HG02642 (cell line): ENCODE measurements at regions not wholly inside any gene's neighbourhood (a gene's known extent, or its start where the extent isn't known, plus 50 kb on each side); places are given as distances from the start of the nearest gene placed in this dataset.
"Not testable (repeated sequence)": the region's sequence is repeated elsewhere in the genome, so short reads cannot be mapped to it uniquely, and the experiment has no call there.

Experiments
- ATAC-seq: cut with Tn5 transposase; IDR thresholded peaks from one replicate; pipeline ENCODE4 v1.9.1; 2021; ENCODE audit warnings: mild to moderate bottlenecking; ENCODE audit not compliant: unreplicated experiment, poor library complexity

DNA sequence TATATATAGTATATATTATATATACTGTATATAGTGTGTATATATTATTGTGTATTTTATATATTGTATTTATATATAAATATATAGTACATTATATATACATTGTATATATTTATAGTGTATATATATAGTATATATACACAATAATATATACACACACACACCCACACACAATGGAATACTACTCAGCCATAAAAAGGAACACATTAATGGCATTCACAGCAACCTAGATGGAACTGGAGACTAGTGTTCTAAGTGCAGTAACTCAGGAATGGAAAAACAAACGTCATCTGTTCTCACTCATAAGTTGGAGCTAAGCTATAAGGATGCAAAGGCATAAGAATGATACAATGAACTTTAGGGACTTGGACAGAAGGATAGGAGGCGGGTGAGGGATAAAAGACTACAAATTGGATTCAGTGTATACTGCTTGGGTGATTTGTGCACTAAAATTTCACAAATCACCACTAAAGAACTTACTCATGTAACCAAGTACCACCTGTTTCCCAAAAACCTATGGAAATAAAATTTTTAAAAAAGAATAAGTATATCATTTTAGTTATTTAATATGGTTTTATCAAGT lies 201.9 kb upstream of the CDH11 start:
- ATAC-seq = no peak

DNA sequence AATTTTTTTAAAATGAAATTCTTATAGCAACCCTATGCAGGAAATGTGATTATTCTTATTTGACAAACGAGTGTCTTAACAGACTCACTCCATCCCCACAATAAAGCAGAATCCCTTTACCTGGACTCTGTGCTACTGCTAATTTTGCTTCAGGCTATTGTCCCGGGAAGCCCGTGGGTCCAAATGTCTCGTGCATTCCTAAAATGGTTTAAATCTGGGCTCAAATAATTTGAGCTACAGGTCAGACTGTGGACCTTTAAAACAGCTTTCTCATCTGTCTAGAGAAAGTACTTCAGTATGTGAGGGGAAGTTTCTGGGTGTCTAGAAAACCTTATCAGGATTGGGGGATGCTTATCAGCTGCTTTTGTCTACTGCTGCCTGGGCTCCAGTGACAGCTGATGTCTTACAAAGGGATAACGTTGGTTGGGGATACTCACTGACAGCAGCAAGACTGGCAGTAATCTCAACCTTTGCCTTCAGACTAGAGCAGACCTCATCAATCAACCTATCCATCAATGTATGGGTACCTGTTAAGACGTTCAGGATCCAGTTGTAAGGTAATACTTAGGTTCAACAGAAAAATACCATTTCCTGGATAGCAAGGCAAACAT lies 197.9 kb upstream of the CDH11 start:
- no peak for ATAC-seq

DNA sequence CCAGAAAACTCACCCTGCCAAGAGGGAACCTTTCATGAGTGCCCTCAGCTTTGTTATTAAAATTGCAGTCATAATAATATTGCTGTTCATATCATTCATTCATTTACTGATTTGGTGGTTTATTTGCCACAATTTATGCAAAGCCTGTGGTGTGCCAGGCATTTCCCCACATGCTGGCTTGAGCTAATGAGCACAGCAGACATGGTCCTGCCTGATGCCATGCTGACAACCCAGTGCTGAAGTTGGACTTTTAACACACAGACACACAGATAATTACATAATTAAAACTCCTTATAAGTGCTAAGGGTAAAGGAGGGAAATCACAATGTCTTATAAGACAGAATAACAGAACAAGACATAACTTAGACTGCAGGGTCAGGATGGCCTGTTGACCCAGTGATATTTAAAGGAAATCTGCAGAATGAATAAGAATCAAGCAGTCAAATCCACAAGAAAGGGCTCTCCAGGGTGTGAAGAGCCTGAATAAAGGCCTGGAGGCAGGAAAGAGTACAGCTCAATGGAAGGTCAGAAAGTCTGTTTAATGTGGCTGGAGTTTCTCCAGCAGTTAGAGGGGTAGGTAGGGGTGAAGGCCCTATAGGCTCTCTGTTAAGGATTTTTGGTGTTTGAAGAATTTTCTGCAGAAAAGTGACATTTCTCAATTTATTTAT lies 196.9 kb upstream of the CDH11 start:
- ATAC-seq = no peak

DNA sequence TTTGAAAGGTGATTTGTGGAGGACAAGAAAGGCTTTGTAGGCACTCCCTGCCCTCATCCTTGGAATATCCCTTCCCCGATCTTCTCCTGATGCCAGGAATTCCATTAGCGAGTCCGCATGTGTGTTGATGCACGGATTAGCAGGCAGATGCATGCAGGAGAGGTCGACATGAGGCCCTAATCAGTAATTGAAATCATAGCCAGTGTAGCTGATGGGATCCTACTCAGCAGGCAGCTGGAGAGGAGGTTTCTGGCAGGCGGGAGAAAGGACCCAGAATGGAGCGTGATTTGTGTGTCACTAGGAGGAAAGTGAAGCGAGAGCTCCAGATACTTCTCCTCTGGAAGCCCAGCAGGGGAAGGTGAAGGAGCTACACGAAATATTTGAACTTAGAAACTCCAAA lies 196.3 kb upstream of the CDH11 start:
- ATAC-seq = no peak

DNA sequence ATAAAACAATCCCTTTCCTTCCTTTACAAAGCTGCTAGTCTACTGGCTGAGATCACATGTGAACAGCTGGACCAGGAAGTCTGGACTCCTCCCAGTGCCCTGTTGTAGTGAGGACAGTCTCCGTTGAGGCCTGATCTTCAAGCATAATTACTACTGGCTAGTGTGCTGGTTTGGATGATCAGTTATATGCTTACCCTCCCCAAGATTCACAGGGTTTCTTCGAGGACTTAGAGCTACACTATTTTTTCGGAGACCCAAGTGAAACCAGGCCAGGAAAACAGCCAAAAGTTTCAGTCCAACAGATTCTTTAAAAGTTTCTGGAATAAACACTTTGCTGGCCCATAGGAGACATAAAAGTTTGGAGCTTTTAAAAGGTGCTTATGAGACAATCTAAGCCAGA lies 194.9 kb upstream of the CDH11 start:
- ATAC-seq = no peak

DNA sequence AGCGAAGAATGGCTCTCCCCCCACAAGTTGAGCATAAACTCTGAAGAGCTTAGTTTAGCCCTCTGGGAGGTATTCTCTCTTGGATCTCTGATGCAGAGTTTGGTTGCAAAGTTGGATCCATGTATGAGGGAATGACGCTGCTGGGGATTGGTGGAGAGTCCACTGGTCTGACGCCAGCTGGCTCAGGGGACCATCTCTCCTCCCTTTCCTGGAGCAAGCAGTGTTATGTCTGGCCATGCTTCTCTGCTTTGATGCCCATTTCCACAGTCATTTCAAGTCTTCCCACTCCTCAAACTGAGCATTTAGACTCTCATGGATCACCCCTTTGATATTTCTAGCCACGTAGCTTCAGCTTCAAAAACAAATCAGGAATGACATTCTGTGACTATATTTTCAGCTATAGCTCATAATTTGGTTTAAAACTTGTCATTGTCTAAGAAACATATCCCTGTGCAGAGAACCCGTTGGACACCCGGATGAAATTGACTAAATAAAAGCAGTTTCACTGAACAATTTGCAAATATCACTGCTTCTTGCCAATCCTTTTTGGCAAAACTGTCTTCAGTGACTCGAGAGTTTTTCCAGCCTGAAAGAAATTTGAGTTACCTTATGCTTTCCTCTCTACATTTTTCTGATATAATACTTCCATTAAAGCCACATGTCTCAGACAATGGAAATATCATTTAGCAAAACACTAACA lies 193.4 kb upstream of the CDH11 start:
- no peak for ATAC-seq

DNA sequence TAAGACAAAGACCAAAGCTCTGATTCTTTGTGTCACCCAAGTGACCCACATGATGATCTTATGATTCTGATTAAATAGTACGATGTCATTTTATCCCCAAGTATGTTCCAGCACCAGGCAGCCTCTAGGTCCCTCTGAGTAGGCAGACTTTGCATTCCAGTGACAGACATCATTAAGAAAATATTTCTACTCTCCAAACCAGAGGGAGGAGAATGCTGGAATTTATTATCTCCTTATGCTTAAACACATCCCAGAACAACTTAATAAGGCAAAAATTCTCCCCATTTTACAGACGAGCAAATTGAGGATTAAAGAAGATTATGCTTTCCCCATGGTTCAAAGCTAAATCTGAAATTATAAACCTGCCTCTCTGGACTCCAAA lies 192.8 kb upstream of the CDH11 start:
- no peak for ATAC-seq

DNA sequence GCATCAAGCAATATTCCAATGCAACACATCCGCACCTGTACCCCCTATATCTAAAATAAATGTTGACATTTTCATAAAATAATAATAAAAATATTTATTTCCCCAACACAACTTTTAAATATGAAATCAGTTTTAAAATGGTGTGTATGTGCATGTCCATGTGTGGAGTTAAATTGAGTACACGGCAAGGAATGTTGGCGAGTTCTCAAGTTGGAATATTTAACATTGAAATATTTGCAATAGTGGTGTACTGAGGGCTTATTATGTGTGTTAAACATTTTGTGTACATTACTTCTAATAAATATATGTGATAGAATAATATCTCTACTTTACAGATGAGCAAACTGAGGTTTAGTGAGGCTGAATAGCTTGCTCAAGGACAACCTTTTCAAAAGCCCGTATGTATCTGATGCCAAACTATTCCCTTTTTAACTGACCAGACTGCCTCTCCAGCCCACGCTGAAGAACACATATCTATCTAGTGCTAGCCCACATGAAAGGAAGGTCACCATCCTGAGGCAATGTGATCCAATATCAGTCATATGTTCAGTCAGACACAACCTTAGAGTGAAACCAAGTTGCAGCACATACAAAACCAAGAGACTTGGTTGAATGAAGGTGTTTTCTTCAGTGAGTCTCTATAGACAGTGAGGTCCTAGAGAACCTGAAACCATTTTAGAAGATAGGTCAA lies 192.2 kb upstream of the CDH11 start:
- no peak for ATAC-seq

DNA sequence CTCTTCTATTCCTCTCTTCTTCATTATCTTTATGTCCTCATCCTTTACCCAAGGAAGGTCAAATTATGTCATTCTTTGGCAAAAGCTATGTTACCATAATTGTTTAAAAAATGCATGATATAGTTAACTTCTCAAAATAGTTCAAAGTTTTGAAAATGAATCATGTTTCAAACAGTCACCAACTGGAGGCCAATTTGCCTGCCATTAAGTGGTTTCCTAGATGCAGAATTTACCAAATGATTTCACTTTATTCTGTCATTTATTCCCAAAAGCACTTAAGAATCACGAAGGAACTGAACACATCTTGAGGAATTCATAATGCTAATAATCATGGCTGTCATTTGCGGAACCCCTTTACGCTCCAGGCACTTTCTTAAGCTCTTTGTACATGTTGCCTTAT lies 190.9 kb upstream of the CDH11 start:
- no peak for ATAC-seq

DNA sequence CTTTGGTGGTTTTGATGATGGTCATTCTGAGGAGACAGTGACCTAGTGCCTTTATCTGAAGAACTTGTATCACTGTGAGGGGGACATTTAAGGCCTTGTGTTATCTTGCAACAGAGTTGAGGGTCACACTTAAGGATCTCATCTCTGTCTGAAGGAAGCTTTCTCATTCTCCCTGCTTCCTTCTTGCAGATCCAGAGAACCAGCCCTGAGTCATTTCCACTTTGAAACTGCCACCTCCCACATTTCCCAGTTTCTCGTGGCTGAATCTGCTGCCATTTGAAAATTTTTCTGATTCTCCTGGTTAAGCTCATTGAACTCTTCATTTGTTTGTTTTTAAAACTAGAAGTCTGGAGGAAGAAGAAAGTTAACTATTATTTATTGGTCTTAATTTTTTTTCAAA lies 190.2 kb upstream of the CDH11 start:
- ATAC-seq = no peak

DNA sequence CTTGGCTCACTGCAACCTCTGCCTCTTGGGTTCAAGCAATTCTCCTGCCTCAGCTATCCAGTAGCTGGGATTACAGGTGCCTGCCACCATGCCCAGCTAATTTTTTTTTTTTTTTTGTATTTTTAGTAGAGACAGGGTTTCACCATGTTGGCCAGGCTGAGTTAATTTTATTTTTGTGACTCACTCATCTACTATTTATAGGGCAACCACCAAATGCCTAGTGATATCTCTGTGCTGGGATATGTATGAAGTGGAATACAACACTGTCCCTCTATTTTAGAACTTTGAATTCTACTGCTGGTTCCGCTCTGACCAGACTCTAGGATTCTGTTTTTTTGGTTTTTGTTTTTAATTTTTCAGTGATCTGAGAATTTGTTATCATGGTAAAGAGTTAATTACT lies 188.6 kb upstream of the CDH11 start:
- ATAC-seq = not testable (repeated sequence)

DNA sequence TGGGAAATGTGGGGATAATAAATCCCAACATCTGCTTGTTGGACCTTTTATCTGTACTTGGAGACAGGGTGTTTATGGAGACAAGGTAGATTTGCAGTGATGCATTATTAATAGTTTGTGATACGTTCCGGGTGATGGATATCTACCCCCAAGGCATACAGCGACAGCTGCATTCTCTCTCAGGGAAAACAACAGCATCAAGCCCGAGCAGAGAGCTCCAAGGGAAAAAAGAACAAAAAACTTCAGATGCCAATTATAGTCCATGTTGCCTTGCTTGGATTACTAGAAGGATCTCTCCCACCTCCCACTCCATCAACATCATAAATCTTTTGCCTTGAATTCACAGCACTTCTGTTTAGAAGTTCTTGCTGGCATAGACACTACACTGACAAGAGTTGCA lies 187.5 kb upstream of the CDH11 start:
- no peak for ATAC-seq

DNA sequence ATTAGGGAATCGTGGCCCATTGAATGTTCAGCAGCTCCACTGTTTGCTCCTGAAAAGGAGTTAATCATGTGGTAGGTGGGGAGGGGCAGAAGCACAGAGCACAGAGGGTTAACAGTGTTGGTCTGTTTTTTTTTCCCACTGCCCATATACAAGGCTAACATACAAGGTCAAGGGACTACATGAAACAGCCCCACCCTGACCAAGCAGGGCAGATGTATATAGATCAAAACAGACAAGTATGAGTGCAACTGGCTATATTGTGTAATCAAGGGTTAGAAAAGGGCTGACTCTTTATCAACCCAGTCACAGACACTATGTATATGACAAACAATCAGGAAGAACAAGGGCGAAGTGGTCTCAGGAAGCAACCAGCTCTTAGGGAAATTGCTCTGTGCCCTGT lies 186.6 kb upstream of the CDH11 start:
- ATAC-seq = no peak

DNA sequence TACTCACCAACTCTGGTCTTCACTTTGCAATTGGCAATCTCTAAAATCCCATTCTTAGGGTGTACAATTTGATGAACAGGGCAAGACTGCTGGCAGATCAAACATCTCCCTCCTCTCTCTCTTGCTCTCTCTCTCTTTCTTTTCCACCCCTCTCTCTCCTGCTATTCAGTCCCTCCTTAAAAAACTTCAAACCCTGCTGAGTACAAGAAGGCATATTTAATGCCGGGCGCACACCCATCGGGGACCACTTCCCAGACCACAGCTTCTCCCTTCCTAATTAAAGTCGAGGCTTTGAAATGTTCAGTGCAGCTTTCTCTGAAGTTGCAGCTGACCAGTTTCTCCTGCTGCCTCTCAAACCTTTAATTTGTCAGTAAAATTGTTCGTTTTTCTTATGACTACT lies 185.4 kb upstream of the CDH11 start:
- no peak for ATAC-seq

DNA sequence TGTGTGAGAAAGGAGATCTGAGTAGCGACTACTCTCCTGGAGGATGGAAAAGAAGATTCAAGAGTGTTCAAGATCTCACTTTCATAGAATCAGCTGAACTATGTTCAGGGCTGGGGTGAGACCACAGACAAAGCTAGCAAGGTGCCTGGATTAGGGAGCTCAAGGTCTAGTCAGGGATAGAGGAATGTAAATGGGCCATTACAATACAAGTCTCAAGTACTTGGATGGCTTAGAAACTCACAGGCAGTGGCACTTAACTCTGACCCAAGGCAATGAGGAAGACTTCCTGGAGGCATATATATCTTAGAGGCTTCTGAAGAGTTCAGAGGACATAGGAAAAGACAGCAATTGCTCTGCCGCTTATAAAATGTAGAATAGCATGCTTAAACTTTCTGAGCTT lies 184.9 kb upstream of the CDH11 start:
- ATAC-seq = no peak

DNA sequence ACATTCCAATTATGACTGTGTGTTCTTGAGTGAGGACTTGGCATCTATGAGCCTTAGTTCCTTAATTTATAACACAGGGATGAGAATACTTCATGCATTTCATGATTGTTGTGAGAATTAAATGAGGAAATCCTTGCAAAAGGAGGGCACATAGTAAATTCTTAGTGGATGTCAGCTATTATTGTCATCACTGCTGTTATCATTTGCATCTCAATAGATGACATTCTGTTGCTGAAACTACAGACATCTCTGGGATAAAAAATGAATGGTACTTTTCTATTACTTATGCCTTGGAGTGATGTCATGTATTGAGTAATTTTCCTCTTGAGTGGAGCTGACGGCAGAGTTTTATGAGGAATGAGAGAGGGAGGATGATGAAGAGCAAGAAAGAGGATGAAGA lies 184.4 kb upstream of the CDH11 start:
- ATAC-seq = no peak

DNA sequence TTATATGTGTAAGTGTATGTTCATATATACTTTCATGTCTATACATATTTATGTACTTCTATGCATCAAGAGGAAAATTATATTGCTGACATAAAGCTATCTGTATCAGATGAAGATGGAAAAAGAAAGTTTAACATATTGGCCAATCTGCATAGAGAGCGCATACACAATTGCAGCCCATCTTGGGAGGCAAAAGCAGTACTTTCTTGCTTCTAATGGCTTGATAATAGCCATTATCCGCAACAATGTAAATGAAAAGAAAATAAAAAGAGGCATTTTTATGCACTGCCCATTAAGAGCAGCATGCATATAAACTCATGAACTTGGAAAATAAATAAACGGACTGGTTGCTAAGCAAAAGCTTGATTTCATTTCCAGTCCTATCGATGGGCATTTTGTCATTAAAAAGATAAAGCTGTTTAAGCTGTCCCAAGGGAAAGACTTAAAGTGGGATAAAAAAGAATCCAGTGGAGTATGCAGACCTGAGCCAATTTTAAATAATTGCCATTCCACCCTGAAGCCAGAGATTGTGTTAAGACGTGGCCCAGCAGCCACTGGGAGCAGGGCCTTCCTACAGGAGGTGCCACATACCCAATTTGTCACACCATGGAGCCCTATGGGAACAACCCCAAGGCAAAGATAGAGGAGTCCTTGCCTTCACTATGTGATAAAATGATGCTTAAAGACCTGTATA lies 183.6 kb upstream of the CDH11 start:
- ATAC-seq = no peak

DNA sequence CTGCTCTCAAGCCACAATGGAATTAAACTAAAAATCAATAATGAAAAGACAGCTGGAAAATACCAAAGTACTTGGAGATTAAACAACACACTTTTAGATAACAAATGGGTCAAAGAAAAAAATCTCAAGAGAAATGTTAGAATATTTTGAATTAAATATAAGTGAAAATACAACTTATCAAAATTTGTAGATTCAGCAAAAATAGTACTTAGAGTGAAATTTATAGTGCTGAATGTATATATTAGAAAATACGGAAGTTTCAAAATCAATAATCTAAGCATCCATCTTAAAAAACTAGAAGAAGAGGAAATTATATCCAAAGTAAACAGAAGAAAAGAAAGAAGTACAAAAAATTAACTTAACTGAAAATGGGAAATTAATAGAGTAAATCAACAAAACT lies 179.2 kb upstream of the CDH11 start:
- ATAC-seq = no peak

DNA sequence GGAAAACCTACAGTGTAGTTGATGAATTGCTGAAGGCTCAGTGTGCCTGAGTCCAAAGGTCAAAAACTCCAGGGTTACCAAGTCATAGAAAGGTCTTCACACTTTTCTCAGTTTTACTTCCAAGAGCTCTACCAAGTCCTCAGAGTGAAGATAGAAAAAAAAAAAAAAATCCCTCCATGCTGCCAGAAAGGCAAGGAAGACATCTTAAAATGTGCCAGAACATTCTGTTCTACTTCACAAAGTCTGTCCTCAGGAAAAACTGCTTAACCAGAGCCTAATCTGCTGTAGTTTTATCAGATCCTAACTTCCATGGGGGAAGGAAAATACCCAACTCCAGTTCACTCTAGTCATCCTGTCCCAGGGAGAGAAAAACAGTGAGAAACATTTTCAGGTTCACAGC lies 175.6 kb upstream of the CDH11 start:
- no peak for ATAC-seq

DNA sequence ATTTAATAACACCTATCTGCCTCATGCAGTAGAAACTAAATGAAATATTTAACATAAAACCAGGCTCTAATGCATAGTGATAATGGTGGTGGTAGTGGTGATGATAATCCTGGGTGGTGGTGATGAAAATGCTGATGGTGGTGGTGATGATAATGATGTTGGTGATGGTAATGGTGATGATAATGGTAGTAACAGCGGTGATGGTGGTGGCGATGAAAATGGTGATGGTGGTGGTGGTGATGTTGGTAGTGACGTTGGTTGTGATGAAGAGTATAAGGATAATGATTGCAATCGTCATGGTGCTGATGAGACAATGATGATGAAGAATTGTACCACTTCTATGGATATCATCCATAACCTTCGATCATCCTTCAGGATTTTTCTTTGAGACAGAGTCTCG lies 173.7 kb upstream of the CDH11 start:
- no peak for ATAC-seq
